ENCODE measurements at regions not wholly inside any gene's neighbourhood (a gene's known extent, or its start where the extent isn't known, plus 50 kb on each side); places are given as distances from the start of the nearest gene placed in this dataset.

DNA sequence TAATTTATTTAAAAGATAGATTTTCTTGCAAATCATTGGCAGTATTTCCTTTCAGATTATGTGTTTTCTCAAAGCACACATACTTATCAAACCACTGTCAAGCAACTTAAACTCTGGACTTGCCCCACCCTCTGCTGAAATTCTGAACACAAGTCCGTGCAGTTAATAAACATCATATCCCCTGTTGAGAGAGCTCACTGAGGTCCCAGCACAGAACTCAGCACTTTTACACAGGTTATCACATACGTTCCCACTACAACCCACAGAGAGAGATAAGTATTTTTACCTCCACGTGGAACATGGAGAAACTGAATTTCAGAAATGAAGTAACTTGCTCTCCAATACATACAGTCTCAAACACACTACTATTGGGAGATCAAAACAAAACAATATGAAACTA lies 267.6 kb upstream of the IGF1R start:
- ATAC-seq: no peak
- H3K4me1 ChIP-seq: no peaks in the 10 kb centered on the region
- intact Hi-C loops (cut with DNase I): no loop called here

DNA sequence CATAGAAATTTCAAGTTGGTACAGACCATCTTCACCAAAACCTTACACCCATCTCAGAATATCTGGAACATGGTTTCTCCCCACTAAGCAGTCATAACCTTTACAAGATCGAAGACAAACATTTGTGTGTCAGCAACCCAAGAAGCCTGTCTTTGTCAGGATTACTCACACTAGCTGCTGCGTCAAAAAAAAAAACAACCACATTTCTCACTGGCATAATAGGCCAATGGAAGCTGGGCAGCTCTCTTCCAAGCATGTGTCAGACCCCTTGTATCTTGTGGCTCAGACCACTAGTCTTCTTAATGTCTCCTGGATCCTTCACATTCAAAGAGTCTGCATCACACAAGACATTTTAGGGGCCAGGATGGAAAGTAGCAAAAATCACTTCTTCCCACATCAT lies 266.9 kb upstream of the IGF1R start:
- H3K4me3 ChIP-seq: no peak overlapping the region
- H3K4me1 ChIP-seq: no peaks in the 10 kb centered on the region
- TF ChIP-seq, protein P1, sequence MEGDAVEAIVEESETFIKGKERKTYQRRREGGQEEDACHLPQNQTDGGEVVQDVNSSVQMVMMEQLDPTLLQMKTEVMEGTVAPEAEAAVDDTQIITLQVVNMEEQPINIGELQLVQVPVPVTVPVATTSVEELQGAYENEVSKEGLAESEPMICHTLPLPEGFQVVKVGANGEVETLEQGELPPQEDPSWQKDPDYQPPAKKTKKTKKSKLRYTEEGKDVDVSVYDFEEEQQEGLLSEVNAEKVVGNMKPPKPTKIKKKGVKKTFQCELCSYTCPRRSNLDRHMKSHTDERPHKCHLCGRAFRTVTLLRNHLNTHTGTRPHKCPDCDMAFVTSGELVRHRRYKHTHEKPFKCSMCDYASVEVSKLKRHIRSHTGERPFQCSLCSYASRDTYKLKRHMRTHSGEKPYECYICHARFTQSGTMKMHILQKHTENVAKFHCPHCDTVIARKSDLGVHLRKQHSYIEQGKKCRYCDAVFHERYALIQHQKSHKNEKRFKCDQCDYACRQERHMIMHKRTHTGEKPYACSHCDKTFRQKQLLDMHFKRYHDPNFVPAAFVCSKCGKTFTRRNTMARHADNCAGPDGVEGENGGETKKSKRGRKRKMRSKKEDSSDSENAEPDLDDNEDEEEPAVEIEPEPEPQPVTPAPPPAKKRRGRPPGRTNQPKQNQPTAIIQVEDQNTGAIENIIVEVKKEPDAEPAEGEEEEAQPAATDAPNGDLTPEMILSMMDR (IDR thresholded peaks at IDR 0.05): no peak
- peaks cover 5% of the 10 kb centered on the region for H3K9me3 ChIP-seq
- ATAC-seq (no peak), DNase-seq (no peak)
- no peaks in the 10 kb centered on the region for H3K36me3 ChIP-seq
- H3K27ac ChIP-seq: no peak overlapping the region
- peaks cover 7% of the 10 kb centered on the region for H3K27me3 ChIP-seq
- intact Hi-C loops (cut with DNase I): no loop called here

More for the DNA sequence above, 267.6 kb upstream of the IGF1R start:
- no peak overlapping the region for H3K4me3 ChIP-seq
- no peak for DNase-seq
- no peak overlapping the region for H3K27ac ChIP-seq
- no peaks in the 10 kb centered on the region for H3K36me3 ChIP-seq
- H3K27me3 ChIP-seq: peaks cover 7% of the 10 kb centered on the region
- TF ChIP-seq, protein P1 (IDR thresholded peaks at IDR 0.05): no peak
- peaks cover 5% of the 10 kb centered on the region for H3K9me3 ChIP-seq

DNA sequence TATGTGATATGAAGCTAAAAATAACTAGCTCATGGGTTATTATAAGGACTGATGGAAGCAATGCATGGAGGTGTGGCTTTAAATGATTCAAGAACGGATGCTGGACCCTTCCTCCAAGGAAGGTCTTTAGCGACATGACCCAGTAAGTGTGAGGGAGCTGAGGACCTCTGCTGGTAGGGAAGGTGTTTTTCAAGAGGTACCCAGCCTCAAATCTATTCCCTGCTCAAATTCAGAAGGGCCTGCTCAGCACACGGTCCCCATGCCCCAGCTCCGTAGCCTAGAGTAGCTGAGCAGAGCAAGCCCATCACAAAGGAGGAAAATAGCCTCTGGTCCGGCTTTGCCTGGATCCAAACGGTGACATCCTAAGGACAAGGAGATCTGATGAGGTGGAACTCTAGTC lies 266.2 kb upstream of the IGF1R start:
- intact Hi-C loops (cut with DNase I): no loop called here

DNA sequence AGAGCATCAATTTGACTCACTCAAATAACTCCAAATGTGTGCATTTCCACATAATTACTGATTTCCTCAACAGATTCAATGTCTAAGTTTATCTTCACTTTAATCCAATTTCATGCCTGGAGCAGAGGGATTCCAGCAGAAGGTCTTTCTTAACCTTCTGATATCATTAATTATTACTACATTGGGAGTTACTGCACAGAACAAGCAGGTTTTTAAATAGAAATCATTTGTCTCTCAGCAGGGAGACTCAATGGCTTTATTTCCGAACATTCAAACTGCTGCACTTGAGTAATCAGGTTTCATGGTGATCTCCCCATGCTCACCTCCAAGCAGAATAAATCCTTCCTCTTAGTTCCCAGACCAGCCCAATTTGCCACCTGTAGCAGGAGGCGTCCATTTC lies 264.8 kb upstream of the IGF1R start:
- intact Hi-C loops (cut with DNase I): no loop called here
- Histone ChIP-seq H3K9me3 (peaks cover 5% of the 10 kb centered on the region), H3K36me3 (no peaks in the 10 kb centered on the region), H3K4me1 (no peaks in the 10 kb centered on the region), H3K4me3 (no peak overlapping the region), H3K27ac (no peak overlapping the region), H3K27me3 (peaks cover 7% of the 10 kb centered on the region)
- TF ChIP-seq, protein P1 (IDR thresholded peaks at IDR 0.05): no peak
- no peak for DNase-seq
- ATAC-seq: no peak

More for the DNA sequence above, 266.2 kb upstream of the IGF1R start:
- H3K27me3 ChIP-seq: peaks cover 7% of the 10 kb centered on the region
- no peak for DNase-seq
- no peak for ATAC-seq
- H3K9me3 ChIP-seq: peaks cover 5% of the 10 kb centered on the region
- no peak overlapping the region for H3K27ac ChIP-seq
- H3K4me3 ChIP-seq: no peak overlapping the region
- no peaks in the 10 kb centered on the region for H3K4me1 ChIP-seq
- TF ChIP-seq, protein P1 (IDR thresholded peaks at IDR 0.05): no peak
- H3K36me3 ChIP-seq: no peaks in the 10 kb centered on the region

DNA sequence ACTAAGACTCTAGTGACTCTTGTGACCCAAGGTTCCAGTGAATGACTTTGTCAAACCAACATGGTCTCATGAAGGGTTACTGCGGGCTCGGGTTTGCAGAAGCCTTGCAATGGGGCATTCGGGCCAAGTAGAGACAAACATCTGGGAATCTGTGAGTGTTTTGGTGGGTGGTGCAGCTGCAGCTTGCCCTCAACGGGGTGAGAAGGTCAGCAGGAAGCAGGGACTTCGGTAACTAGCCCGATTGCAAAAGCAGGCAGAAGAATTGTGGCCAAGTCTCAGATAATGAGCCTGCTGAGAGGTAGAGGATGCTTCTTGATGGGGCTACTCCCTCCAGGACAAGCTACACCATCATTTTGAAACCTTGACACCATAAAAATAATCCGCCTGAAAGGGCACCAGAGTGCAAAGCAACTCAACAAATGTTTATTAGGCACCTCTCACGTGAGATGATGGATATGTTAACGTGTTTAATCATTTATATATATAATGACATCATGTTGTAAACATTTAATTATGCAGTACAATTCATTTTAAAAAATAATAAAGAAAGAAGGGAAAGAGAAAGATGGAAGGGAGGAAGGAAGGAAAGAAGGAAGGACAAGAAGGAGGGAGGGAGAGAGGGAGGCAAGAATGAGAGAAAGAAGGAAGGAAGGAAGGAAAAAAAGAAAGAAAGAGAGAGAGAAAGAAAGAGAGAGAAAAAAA lies 263.9 kb upstream of the IGF1R start:
- no peak overlapping the region for H3K27ac ChIP-seq
- no peaks in the 10 kb centered on the region for H3K36me3 ChIP-seq
- intact Hi-C loops (cut with DNase I): no loop called here
- peaks cover 7% of the 10 kb centered on the region for H3K27me3 ChIP-seq
- ATAC-seq (no peak), DNase-seq (no peak)
- no peaks in the 10 kb centered on the region for H3K4me1 ChIP-seq
- no peak overlapping the region for H3K4me3 ChIP-seq
- TF ChIP-seq, protein P1 (IDR thresholded peaks at IDR 0.05): no peak
- H3K9me3 ChIP-seq: peaks cover under 1% of the 10 kb centered on the region
